SK-N-MC (cell line): ENCODE measurements at regions not wholly inside any gene's neighbourhood (a gene's known extent, or its start where the extent isn't known, plus 50 kb on each side); places are given as distances from the start of the nearest gene placed in this dataset.
"Not testable (repeated sequence)": the region's sequence is repeated elsewhere in the genome, so short reads cannot be mapped to it uniquely, and the experiment has no call there.

Experiments used
- EZH2 ChIP-seq: fragments of 200-600 bp; sonication (generic); IDR thresholded peaks from one replicate; pipeline ENCODE4 v1.6.1; 2017; ENCODE audit warnings: antibody characterized with exemption
- FOXP2 ChIP-seq: optimal IDR thresholded peaks from 2 replicates; pipeline ENCODE3; 2011; ENCODE audit warnings: mild to moderate bottlenecking, moderate library complexity; ENCODE audit not compliant: insufficient read depth; ENCODE audit errors: extremely low read length, control extremely low read depth
- POLR2AphosphoS5 ChIP-seq: IDR thresholded peaks from 2 replicates; pipeline ENCODE4 v1.6.1; 2012; ENCODE audit warnings: mild to moderate bottlenecking, low read depth, low read length, borderline replicate concordance

DNA sequence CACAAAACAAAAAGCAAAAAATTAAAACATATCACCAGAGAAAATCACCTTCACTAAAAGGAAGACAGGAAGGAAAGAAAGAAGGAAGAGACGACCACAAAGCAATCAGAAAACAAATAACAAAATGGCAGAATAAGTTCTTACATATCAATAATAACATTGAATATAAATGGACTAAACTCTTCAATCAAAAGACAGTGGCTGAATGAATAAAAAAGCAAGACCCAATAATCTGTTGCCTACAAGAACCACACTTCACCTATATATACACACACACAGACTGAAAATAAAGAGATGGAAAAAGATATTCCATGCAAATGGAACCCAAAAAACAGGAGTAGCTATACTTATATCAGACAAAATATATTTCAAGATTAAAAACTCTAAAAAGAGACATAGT, 124.5 kb downstream of the ACTL7B start:
- not testable (repeated sequence) for TF ChIP-seq EZH2, POLR2AphosphoS5, FOXP2
